Hepatocyte (in vitro differentiated cells): ENCODE measurements at regions not wholly inside any gene's neighbourhood (a gene's known extent, or its start where the extent isn't known, plus 50 kb on each side); places are given as distances from the start of the nearest gene placed in this dataset.
"Not testable (repeated sequence)": the region's sequence is repeated elsewhere in the genome, so short reads cannot be mapped to it uniquely, and the experiment has no call there.

Experiments used
- CTCF ChIP-seq: fragments of 200-600 bp; sonication (generic); IDR thresholded peaks from 2 replicates; pipeline ENCODE4 v1.5.1; 2016; ENCODE audit warnings: antibody characterized with exemption, mild to moderate bottlenecking; ENCODE audit not compliant: poor library complexity
- EZH2phosphoT487 ChIP-seq: fragments of 200-600 bp; sonication (generic); IDR thresholded peaks from one replicate; pipeline ENCODE4 v1.6.1; 2018; ENCODE audit warnings: antibody characterized with exemption, mild to moderate bottlenecking, low read depth, moderate library complexity; ENCODE audit not compliant: unreplicated experiment, severe bottlenecking

- TF ChIP-seq CTCF, EZH2phosphoT487: not testable (repeated sequence)
These were observed 208.1 kb downstream of the SHOX start for GRCh38 chrX:838666-839065.
